HFFc6 (cell line): ENCODE measurements at regions not wholly inside any gene's neighbourhood (a gene's known extent, or its start where the extent isn't known, plus 50 kb on each side); places are given as distances from the start of the nearest gene placed in this dataset.
"Not testable (repeated sequence)": the region's sequence is repeated elsewhere in the genome, so short reads cannot be mapped to it uniquely, and the experiment has no call there.

Source experiments
- DNase-seq: peaks from one replicate; pipeline ENCODE4 v3.0.0-alpha.2; 2018
- H3K27ac Mint-ChIP-seq: 2 replicates; pipeline ENCODE4 v1.8.0; 2020; ENCODE audit warnings: mild to moderate bottlenecking, mixed read lengths
- H3K27me3 Mint-ChIP-seq: 2 replicates; pipeline ENCODE4 v1.8.0; 2021; ENCODE audit warnings: mild to moderate bottlenecking, moderate library complexity, mixed read lengths; ENCODE audit not compliant: insufficient read depth
- H3K36me3 Mint-ChIP-seq: 2 replicates; pipeline ENCODE4 v1.8.0; 2021; ENCODE audit warnings: low read depth, mixed read lengths
- H3K4me1 Mint-ChIP-seq: 2 replicates; pipeline ENCODE4 v1.8.0; 2020; ENCODE audit warnings: low read depth, mixed read lengths
- H3K4me3 Mint-ChIP-seq: 2 replicates; pipeline ENCODE4 v1.8.0; 2020; ENCODE audit warnings: mild to moderate bottlenecking, moderate library complexity, mixed read lengths
- H3K9me3 Mint-ChIP-seq: 2 replicates; pipeline ENCODE4 v1.8.0; 2020; ENCODE audit warnings: mild to moderate bottlenecking, mixed read lengths
- TF ChIP-seq, protein P1 (sequence below): fragments of 200-600 bp; sonication (generic); IDR thresholded peaks from 2 replicates; pipeline ENCODE4 v1.5.0; 2021; ENCODE audit warnings: antibody characterized with exemption, mild to moderate bottlenecking

DNA sequence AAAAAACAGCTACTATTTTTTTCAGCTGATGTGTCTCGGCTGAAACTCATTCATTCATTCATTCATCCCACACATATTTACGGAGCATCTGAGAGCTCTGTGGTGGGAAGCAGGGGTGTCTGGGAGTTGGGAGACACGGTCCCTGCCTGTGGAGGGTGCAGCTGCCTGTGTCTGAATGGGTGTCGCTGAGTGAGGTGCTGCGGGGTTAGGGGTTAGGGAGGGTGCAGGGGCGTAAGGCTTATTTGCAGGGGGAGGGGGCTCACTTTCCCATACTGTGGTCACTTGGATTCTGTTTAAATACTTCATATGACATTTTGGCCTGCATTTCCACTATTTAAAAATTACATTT lies 89.4 kb upstream of the ASB18 start:
- Mint-ChIP-seq H3K9me3 (no peaks in the 10 kb centered on the region), H3K27ac (no peak overlapping the region), H3K4me3 (no peak overlapping the region), H3K27me3 (peaks cover 22% of the 10 kb centered on the region), H3K36me3 (no peaks in the 10 kb centered on the region), H3K4me1 (no peaks in the 10 kb centered on the region)
- TF ChIP-seq, protein P1, sequence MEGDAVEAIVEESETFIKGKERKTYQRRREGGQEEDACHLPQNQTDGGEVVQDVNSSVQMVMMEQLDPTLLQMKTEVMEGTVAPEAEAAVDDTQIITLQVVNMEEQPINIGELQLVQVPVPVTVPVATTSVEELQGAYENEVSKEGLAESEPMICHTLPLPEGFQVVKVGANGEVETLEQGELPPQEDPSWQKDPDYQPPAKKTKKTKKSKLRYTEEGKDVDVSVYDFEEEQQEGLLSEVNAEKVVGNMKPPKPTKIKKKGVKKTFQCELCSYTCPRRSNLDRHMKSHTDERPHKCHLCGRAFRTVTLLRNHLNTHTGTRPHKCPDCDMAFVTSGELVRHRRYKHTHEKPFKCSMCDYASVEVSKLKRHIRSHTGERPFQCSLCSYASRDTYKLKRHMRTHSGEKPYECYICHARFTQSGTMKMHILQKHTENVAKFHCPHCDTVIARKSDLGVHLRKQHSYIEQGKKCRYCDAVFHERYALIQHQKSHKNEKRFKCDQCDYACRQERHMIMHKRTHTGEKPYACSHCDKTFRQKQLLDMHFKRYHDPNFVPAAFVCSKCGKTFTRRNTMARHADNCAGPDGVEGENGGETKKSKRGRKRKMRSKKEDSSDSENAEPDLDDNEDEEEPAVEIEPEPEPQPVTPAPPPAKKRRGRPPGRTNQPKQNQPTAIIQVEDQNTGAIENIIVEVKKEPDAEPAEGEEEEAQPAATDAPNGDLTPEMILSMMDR = no peak
- DNase-seq = no peak

DNA sequence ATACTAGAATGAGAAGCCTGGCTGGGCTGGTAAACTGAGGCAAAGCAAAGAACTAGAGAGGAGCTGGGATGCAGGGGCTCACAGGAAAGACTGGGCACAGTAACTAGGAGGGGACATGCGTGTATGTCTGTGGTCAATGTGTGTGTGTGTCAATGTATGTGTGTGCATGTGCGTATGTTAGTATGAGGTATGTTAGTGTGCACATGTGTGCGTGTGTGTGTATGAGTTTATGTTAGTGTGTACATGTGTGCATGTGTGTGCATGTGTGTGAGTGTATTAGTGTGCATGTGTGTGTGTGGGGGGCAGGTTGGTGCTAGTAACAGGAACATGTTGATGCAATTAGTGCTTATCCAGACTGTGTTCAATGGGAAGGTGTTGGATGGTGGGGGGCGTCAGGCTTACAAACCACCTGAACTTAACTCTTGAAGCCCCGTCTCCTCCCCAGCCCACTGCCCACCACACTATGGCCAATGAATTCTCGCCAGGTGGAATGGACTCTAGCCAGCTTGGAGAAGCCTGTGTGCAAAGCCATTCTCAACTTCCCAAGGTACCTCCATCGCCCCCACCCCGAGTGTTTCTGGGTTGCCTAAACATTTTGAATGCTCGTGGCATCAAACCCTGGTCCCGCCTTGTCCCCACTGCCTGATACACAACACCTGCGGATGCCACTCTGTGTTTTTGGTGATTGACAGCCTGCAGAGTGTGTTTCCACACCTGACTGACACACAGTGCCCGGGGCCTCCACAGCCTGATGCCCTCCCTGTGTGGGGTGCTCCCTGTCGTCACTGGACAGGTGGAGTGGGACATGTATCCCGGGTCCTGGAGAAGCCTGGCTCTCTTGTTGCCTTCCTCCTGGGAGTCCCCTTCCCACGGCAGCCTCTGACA lies 90.1 kb upstream of the ASB18 start:
- H3K9me3 Mint-ChIP-seq = no peaks in the 10 kb centered on the region
- TF ChIP-seq, protein P1 = no peak
- H3K4me1 Mint-ChIP-seq = no peaks in the 10 kb centered on the region
- no peaks in the 10 kb centered on the region for H3K36me3 Mint-ChIP-seq
- no peak overlapping the region for H3K4me3 Mint-ChIP-seq
- no peak overlapping the region for H3K27ac Mint-ChIP-seq
- no peak for DNase-seq
- H3K27me3 Mint-ChIP-seq = peaks cover 15% of the 10 kb centered on the region

DNA sequence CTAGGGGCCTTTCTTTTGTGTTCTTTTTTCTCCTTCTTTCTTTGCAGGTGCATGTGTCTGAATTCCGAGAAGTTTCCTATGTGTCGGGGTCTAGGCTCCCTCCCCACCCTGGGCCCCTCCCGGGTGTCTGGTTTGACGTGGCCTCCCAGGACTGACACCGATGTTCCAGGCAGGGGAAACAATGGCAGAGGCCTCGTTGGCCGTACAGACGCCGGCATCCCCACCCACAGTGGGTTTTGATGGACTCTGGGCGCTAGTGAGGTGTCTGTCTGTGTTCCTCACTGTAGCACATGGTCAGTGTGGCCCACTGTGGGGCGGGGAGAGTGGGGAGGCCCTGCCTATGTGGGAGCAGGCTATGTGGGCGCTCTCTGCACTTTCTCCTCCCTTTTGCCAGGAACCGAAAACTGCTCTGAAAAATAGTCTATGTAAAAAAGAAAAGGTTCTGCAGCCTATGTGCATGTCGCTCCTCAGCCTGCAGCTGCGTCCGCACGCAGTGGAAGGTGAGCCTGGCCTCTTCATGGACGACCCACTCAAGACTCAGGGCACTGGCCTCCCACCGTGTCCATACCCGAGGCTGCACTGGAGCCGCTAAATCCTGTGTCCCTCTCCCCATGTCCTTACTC lies 90.9 kb upstream of the ASB18 start:
- Mint-ChIP-seq H3K27me3 (peaks cover 17% of the 10 kb centered on the region), H3K36me3 (no peaks in the 10 kb centered on the region), H3K4me3 (no peak overlapping the region), H3K27ac (no peak overlapping the region), H3K9me3 (no peaks in the 10 kb centered on the region), H3K4me1 (no peaks in the 10 kb centered on the region)
- TF ChIP-seq, protein P1 = no peak
- DNase-seq = no peak

DNA sequence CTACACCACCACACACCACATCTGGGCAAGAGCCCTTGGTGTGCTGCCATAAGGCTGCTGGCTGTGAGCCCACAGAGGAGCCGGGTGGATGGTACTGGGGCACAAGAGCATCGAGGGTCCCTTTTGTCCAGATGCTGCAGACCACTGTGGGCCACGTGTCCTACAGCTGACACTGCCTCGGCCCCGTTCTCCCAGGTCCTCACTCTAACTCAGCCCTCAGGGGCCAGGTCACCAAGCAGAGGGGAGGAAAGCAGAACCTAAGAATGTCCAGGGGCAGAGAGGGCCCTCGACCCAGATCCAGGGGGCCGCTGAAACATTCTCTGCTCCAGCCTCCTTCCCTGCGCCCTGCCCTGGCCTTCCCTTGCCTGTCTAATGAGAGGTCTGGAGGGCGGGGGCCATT lies 91.7 kb upstream of the ASB18 start:
- H3K36me3 Mint-ChIP-seq = no peaks in the 10 kb centered on the region
- TF ChIP-seq, protein P1 = no peak
- no peaks in the 10 kb centered on the region for H3K9me3 Mint-ChIP-seq
- no peak overlapping the region for H3K4me3 Mint-ChIP-seq
- peaks cover 17% of the 10 kb centered on the region for H3K27me3 Mint-ChIP-seq
- H3K27ac Mint-ChIP-seq = no peak overlapping the region
- DNase-seq = no peak
- no peaks in the 10 kb centered on the region for H3K4me1 Mint-ChIP-seq

DNA sequence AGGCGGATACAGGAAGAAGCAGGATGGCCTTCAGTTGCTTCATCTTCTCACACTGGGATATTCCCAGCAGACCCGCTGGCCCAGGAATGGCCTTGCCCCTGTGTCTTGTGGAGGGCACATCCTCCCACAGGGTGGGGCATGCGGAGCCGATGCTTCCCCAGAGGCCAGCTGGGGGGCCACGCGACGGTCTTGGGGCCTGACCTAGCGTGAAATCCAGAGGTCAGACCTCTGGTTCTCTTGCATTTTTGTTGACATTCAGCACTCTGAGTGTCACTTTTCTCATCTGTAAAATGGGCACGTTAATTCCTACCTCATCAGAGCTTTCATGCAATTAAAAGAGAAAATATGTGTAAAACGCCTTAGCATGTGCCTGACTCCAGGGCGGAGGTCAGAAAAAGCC lies 92.1 kb upstream of the ASB18 start:
- H3K4me3 Mint-ChIP-seq, H3K9me3 Mint-ChIP-seq, H3K36me3 Mint-ChIP-seq, H3K27ac Mint-ChIP-seq, DNase-seq, H3K4me1 Mint-ChIP-seq: not testable (repeated sequence)
- H3K27me3 Mint-ChIP-seq = peaks cover 18% of the 10 kb centered on the region

DNA sequence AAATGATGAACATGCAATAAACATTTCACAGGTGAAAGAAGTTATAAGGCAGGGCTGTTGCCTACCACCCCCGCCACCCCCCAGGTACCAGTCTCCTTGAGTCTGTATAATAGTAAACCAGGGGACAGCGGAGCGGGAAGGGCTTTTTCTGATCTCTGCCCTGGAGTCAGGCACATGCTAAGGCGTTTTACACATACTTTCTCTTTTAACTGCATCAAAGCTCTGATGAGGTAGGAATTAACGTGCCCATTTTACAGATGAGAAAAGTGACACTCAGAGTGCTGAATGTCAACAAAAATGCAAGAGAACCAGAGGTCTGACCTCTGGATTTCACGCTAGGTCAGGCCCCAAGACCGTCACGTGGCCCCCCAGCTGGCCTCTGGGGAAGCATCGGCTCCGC lies 94.3 kb upstream of the ASB18 start:
- DNase-seq, H3K36me3 Mint-ChIP-seq, H3K27me3 Mint-ChIP-seq, H3K9me3 Mint-ChIP-seq, H3K27ac Mint-ChIP-seq, H3K4me1 Mint-ChIP-seq, H3K4me3 Mint-ChIP-seq: not testable (repeated sequence)
